HL-60 (cell line): ENCODE measurements at regions not wholly inside any gene's neighbourhood (a gene's known extent, or its start where the extent isn't known, plus 50 kb on each side); places are given as distances from the start of the nearest gene placed in this dataset.

ENCODE experiments used
- CTCF ChIP-seq: IDR thresholded peaks from one replicate; pipeline ENCODE4 v1.5.1; 2011; ENCODE audit warnings: low read length, control low read depth, inconsistent platforms; ENCODE audit not compliant: insufficient read depth
- POLR2AphosphoS5 ChIP-seq: IDR thresholded peaks from 2 replicates; pipeline ENCODE4 v1.6.1; 2012; ENCODE audit warnings: low read depth

GRCh38 chr16:87066133-87067002 lies 250.8 kb downstream of the C16orf95 start:
- no peak for TF ChIP-seq CTCF
- no peak for TF ChIP-seq POLR2AphosphoS5
